CD4-positive, alpha-beta T cell treated with Interleukin-12 subunit alpha and Interleukin-12 subunit beta, for 1 hour (primary cell): ENCODE measurements at regions not wholly inside any gene's neighbourhood (a gene's known extent, or its start where the extent isn't known, plus 50 kb on each side); places are given as distances from the start of the nearest gene placed in this dataset.
"Not testable (repeated sequence)": the region's sequence is repeated elsewhere in the genome, so short reads cannot be mapped to it uniquely, and the experiment has no call there.

Source experiments
- DNase-seq: peaks from one replicate; pipeline ENCODE4 v3.0.0-alpha.2; 2020

GRCh38 chr3:160047876-160048275 is 59.2 kb downstream of the IL12A start:
- no peak for DNase-seq

GRCh38 chr3:160049038-160049437 is 60.4 kb downstream of the IL12A start:
- no peak for DNase-seq

GRCh38 chr3:160049565-160049964 is 60.9 kb downstream of the IL12A start:
- DNase-seq: no peak

DNA sequence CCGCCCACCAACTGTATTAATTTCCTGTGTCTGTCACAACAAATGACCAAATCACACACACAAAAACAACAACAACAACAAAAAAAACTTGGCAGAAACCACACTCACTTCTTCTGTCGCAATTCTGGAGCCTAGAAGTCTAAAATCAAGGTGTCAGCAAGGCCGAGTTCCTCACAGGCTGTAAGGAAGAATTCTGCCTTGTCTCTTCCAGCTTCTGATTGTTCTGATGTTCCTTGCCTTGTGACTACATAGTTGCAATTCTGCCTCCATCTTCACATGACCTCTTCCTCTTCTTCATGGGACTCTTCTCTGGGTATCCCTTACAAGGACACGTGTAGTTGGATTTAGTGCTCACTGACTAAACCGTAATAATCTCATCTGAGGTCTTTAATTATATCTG is 61.4 kb downstream of the IL12A start:
- no peak for DNase-seq

DNA sequence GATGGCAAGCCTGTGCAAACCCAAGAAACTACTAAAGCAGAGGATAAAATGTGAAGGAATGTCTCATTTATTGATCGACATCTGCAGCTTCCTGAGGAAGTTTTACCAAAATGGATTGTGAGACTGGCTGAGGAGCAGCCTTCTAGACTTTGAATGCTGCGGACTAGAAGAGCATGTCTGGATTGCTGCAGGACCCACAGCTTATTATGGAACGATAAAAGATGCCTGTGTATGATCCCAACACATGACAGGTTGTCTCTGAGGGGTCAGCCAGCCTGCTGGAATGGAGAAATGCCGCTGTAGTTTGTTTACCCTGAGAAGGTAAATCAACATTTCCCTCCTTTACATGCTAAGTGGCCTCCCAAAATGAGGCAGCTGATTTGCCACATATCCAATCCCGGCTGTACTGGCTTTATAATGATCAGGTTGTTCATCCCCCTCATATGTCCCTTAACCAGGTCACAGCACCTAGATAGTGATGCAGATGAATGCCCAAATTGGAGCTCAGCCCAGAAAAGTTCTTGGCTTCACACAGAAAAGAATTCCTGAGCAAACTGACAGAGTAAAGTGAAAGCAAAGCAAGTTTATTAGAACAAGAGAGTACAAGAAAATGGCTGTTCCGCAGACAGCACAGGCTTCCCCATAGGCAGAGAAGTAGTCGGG is 63.9 kb downstream of the IL12A start:
- DNase-seq: no peak

- DNase-seq: no peak
Measured at GRCh38 chr3:160053048-160053391, 64.4 kb downstream of the IL12A start.

GRCh38 chr3:160054862-160055261 is 66.2 kb downstream of the IL12A start:
- not testable (repeated sequence) for DNase-seq

GRCh38 chr3:160055659-160056058 is 67.0 kb downstream of the IL12A start:
- DNase-seq: no peak

GRCh38 chr3:160057331-160057730 is 68.7 kb downstream of the IL12A start:
- no peak for DNase-seq

- no peak for DNase-seq
Measured at GRCh38 chr3:160060409-160061027, 71.9 kb downstream of the IL12A start.

GRCh38 chr3:160061525-160061924 is 72.9 kb downstream of the IL12A start:
- DNase-seq: no peak

DNA sequence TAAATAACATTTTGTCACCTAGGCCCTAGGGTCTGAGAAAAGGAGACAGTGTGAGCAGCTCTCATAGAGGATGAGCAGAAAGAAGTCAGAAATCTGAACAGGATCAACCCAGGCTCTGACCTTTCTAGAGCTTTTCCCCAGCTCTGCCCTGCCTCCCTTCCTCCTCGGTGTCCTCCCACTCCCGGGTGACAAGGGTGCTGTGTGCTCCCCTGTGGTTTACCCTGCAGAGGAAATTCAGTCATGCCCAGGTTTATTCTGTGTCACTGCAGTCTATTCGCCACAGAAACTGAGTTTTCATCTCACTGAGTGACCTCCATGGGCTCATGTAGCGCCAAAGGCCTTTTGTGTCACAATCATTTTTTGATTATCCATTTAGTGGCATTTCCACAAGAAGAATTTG is 76.6 kb downstream of the IL12A start:
- no peak for DNase-seq

- no peak for DNase-seq
Measured at GRCh38 chr3:160065786-160066185, 77.2 kb downstream of the IL12A start.

- DNase-seq: no peak
Measured at GRCh38 chr3:160069986-160070385, 81.4 kb downstream of the IL12A start.

- DNase-seq: no peak
Measured at GRCh38 chr3:160076519-160076918, 87.9 kb downstream of the IL12A start.

DNA sequence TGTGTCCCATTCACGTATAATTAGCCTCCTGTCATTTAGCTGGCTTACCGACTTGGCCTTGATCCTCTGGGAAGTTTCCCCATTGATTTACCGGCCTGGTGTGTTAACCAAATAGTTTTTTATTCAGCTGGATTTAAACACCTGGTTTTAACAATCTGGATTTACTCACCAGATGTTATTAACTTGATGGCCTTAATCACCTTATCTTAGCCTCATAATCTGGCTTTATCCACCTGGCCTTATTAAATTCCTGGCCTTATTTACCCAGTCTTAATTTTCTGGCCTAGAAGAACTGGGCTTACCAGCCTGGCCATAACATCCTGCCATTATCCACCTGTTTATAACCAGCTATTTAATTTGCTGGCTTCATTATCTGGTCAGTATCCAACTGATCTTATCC is 89.9 kb downstream of the IL12A start:
- no peak for DNase-seq

DNA sequence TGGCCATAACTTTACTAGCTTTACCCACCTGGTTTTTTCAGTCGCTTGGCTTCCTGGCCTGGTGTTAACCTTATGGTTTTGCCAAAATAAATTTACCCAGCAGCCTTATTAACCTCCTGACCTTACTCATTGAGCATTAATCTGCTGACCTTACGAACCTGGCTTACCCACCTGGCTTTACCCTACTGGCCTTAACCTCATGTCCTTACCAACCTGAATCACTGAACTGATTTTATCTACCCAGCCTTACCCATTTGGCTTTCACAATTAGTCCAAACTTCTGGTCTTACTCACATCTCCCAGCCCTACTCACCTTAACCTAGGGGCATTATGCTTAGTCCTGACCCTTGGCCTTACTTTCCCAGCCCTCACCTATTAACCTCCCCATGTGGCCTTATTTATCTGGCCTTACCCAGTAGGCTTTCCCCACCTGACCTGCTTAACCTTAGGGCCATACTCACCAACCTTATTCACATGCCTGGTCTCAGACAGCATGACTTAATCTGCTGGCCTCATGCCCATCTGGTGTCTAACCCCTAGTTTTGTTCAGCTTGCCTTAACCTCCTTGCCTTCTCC is 93.4 kb downstream of the IL12A start:
- no peak for DNase-seq

DNA sequence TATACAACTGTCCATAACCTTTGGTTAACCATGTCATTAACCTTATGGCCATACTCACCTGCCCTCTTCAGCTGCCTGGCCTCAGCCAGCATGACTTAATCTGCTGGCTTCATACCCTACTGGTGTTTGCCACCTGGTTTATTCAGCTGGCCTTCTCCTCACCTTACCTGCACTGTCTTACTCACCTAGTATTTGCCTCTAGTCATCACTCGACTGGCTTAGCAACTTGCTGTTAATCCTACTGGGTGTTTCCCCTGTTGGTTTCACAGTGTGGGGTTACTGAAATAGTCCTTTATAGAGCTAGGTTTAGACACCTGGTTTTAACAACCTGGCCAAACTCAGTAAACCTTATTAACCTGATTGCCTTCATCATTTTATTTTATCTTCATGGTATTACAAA is 96.4 kb downstream of the IL12A start:
- no peak for DNase-seq

DNA sequence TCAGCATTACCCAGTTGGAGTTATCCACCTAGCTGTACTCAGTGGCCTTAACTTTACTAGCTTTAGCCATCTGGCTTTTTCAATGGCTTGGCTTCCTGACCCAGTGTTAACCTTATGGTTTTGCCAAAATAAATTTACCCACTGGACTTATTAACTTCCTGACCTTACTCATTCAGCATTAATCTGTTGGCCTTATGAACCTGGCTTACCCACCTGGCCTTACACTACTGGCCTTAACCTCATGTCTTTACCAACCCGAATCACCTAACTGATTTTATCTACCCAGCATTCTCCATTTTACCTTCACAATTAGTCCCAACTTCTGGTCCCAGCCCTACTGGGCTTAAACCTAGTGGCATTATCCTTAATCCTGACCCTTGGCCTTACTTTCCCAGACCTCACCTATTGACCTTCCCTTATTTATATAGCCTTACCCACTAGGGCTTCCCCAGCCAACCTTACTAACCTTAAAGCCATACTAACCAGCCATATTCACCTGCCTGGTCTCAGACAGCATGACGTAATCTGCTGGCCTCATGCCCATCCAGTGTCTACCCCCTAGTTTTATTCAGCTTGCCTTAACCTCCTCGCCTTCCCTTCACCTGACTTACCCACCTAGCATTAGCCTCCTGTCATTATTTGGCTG is 100.0 kb downstream of the IL12A start:
- no peak for DNase-seq

DNA sequence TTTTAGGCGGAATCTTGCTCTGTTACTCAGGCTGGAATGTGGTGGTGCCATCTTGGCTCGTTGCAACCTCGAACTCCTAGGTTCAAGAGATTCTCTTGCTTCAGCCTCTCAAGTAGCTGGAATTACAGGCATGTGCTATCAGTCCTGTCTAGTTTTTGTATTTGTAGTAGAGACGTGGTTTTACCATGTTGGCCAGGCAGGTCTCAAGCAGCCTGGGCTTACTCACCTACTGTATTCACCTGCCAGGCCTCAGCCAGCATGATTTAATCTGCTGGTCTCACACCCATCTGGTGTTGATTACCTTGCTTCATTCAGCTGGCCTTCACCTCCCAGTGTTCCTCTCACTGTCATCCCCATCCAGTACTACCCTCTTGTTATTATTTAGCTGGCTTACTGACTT is 102.0 kb downstream of the IL12A start:
- DNase-seq: no peak

- DNase-seq: no peak
Measured at GRCh38 chr3:160091441-160091840, 102.8 kb downstream of the IL12A start.

- no peak for DNase-seq
Measured at GRCh38 chr3:160092760-160093159, 104.1 kb downstream of the IL12A start.

DNA sequence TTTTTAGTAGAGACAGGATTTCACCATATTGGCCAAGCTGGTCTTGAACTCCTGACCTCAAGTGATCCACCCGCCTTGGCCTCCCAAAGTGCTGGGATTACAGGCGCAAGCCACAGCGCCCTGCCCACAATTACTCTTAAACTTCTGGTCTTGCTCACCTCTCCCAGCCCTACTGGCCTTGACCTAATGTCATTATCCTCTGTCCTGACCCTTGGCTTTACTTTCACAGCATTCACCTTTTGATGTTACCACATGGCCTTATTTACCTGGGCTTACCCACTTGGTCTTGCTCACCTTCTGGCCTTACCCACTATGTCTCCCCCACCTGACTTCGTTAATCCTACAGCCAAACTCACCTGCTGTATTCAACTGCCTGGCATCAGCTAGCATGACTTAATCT is 105.9 kb downstream of the IL12A start:
- no peak for DNase-seq

DNA sequence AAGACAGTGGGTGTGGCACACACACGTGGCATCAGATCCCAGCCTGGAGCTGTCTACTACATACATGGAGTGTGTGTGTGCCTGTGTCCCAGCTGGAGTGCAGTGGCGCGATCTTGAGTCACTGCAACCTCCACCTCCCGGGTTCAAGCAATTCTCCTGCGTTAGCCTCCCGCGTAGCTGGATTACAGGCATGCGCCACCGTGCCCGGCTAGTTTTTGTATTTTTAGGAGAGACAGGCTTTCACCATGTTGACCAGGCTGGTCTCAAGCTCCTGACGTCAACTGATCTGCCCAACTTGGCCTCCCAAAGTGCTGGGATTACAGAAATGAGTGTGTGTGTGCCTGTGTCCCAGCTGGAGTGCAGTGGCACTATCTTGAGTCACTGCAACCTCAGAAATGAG is 108.8 kb downstream of the IL12A start:
- no peak for DNase-seq
